ENCODE measurements at regions not wholly inside any gene's neighbourhood (a gene's known extent, or its start where the extent isn't known, plus 50 kb on each side); places are given as distances from the start of the nearest gene placed in this dataset.

GRCh38 chr14:37791384-37792036, 196.1 kb downstream of the TTC6 start:
- no peaks in the 10 kb centered on the region for H3K36me3 Mint-ChIP-seq
- peaks cover 0 to 1% of the 10 kb centered on the region in 2 donors for H3K27me3 Mint-ChIP-seq
- POLR2A ChIA-PET (ENCODE audit: partially characterized antibody) = no interaction called here
- Histone ChIP-seq H3K9me3 (ENCODE audit: control insufficient read depth in 1 of 2, low read length in 2 of 2) (no peaks in the 10 kb centered on the region), H3K27me3 (ENCODE audit: insufficient read depth, low read length) (no peaks in the 10 kb centered on the region), H3K4me3 (ENCODE audit: low read length in 2 of 2) (no peak overlapping the region), H3K27ac (ENCODE audit: low read depth, low read length) (no peak overlapping the region), H3K36me3 (ENCODE audit: insufficient read depth, low read length) (no peaks in the 10 kb centered on the region), H3K4me1 (ENCODE audit: insufficient read depth, low read length) (no peaks in the 10 kb centered on the region)
- no peak overlapping the region for H3K4me3 Mint-ChIP-seq
- CTCF ChIA-PET (ENCODE audit: partially characterized antibody) = no interaction called here
- intact Hi-C loops (cut with micrococcal nuclease) = no loop called here
- H3K4me1 Mint-ChIP-seq = no peaks in the 10 kb centered on the region
- H3K9me3 Mint-ChIP-seq = peaks cover 0 to 4% (median 0%) of the 10 kb centered on the region in 8 donors
- no peak overlapping the region for H3K27ac Mint-ChIP-seq
- DNase-seq = no peak

DNA sequence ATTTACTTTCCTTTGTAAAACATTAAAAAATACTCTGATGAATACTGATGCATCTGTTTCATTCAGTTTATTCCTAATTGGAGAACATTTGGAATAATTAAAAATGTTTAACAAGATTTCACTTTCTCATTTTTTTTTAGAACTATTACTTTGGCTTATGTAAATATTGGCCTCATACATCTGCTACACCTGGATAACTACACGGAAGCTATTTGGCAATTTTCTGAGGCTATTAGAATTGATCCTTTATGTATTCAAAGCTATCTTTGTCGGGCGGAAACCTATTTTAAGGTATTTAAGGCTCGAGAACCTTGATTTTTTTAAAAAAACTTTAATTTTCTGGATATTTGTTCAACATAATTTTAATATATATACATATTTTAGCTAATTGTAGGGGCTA, 196.7 kb downstream of the TTC6 start:
- Mint-ChIP-seq H3K9me3 (peaks cover 0 to 2% (median 0%) of the 10 kb centered on the region in 8 donors), H3K36me3 (no peaks in the 10 kb centered on the region), H3K27ac (no peak overlapping the region), H3K27me3 (peaks cover 0 to 3% of the 10 kb centered on the region in 2 donors), H3K4me3 (no peak overlapping the region), H3K4me1 (no peaks in the 10 kb centered on the region)
- no peak for DNase-seq
- intact Hi-C loops (cut with micrococcal nuclease) = no loop called here
- no peaks in the 10 kb centered on the region for H3K9me3 ChIP-seq (ENCODE audit: control insufficient read depth in 1 of 2, low read length in 2 of 2)
- H3K36me3 ChIP-seq (ENCODE audit: insufficient read depth, low read length) = no peaks in the 10 kb centered on the region
- no peaks in the 10 kb centered on the region for H3K4me1 ChIP-seq (ENCODE audit: insufficient read depth, low read length)
- H3K27ac ChIP-seq (ENCODE audit: low read depth, low read length) = no peak overlapping the region
- CTCF ChIA-PET (ENCODE audit: partially characterized antibody) = no interaction called here
- H3K4me3 ChIP-seq (ENCODE audit: low read length in 2 of 2) = no peak overlapping the region
- POLR2A ChIA-PET (ENCODE audit: partially characterized antibody) = no interaction called here
- no peaks in the 10 kb centered on the region for H3K27me3 ChIP-seq (ENCODE audit: insufficient read depth, low read length)

- H3K4me3 ChIP-seq (ENCODE audit: low read length in 2 of 2) = no peak overlapping the region
These were observed 201.4 kb downstream of the TTC6 start for GRCh38 chr14:37796703-37797416.

DNA sequence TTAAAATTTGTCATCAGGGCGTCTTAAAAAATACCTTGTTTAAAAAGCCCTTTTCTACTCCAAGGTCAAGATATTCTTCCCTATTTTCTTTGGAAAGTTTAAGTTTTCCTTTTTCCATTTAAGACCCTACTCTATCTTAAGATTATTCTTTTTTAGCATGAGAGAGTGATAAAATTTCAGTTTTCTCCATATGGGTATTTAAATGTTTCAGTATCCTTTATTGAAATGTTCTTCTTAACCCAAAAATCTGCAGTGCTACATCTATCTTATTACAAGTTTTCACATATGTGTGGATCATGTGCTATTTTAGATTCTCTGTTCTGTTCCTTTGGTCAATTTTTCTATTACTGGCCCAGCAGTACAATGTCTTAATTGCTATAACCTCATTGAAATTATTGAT, 202.2 kb downstream of the TTC6 start:
- no peaks in the 10 kb centered on the region for H3K36me3 ChIP-seq (ENCODE audit: insufficient read depth, low read length)
- Mint-ChIP-seq H3K27ac (no peak overlapping the region), H3K27me3 (peaks cover 0 to 3% of the 10 kb centered on the region in 2 donors), H3K4me1 (no peaks in the 10 kb centered on the region), H3K4me3 (no peak overlapping the region), H3K36me3 (no peaks in the 10 kb centered on the region), H3K9me3 (peaks cover 0 to 3% (median 0%) of the 10 kb centered on the region in 8 donors)
- H3K9me3 ChIP-seq (ENCODE audit: control insufficient read depth in 1 of 2, low read length in 2 of 2) = no peaks in the 10 kb centered on the region
- no peak overlapping the region for H3K4me3 ChIP-seq (ENCODE audit: low read length in 2 of 2)
- ChIA-PET POLR2A (ENCODE audit: partially characterized antibody) (no interaction called here), CTCF (ENCODE audit: partially characterized antibody) (no interaction called here)
- intact Hi-C loops (cut with micrococcal nuclease) = no loop called here
- H3K4me1 ChIP-seq (ENCODE audit: insufficient read depth, low read length) = no peaks in the 10 kb centered on the region
- H3K27ac ChIP-seq (ENCODE audit: low read depth, low read length) = no peak overlapping the region
- no peak for DNase-seq
- no peaks in the 10 kb centered on the region for H3K27me3 ChIP-seq (ENCODE audit: insufficient read depth, low read length)

More at GRCh38 chr14:37796703-37797416, 201.4 kb downstream of the TTC6 start:
- peaks cover 0 to 3% of the 10 kb centered on the region in 2 donors for H3K27me3 Mint-ChIP-seq
- no peaks in the 10 kb centered on the region for H3K4me1 Mint-ChIP-seq
- intact Hi-C loops (cut with micrococcal nuclease) = no loop called here
- POLR2A ChIA-PET (ENCODE audit: partially characterized antibody) = no interaction called here
- Histone ChIP-seq H3K27me3 (ENCODE audit: insufficient read depth, low read length) (no peaks in the 10 kb centered on the region), H3K9me3 (ENCODE audit: control insufficient read depth in 1 of 2, low read length in 2 of 2) (no peaks in the 10 kb centered on the region), H3K27ac (ENCODE audit: low read depth, low read length) (no peak overlapping the region), H3K4me1 (ENCODE audit: insufficient read depth, low read length) (no peaks in the 10 kb centered on the region), H3K36me3 (ENCODE audit: insufficient read depth, low read length) (no peaks in the 10 kb centered on the region)
- H3K36me3 Mint-ChIP-seq = no peaks in the 10 kb centered on the region
- H3K9me3 Mint-ChIP-seq = peaks cover 0 to 3% (median 0%) of the 10 kb centered on the region in 8 donors
- DNase-seq = no peak
- H3K4me3 Mint-ChIP-seq = no peak overlapping the region
- no peak overlapping the region for H3K27ac Mint-ChIP-seq
- CTCF ChIA-PET (ENCODE audit: partially characterized antibody) = no interaction called here

GRCh38 chr14:37807722-37808121, 212.3 kb downstream of the TTC6 start:
- Histone ChIP-seq H3K27me3 (ENCODE audit: insufficient read depth, low read length) (no peaks in the 10 kb centered on the region), H3K4me1 (ENCODE audit: insufficient read depth, low read length) (no peaks in the 10 kb centered on the region), H3K36me3 (ENCODE audit: insufficient read depth, low read length) (no peaks in the 10 kb centered on the region), H3K9me3 (ENCODE audit: control insufficient read depth in 1 of 2, low read length in 2 of 2) (no peaks in the 10 kb centered on the region), H3K4me3 (ENCODE audit: low read length in 2 of 2) (no peak overlapping the region), H3K27ac (ENCODE audit: low read depth, low read length) (no peak overlapping the region)
- Mint-ChIP-seq H3K9me3 (peaks cover 0 to 3% (median 0%) of the 10 kb centered on the region in 8 donors), H3K27ac (no peak overlapping the region), H3K36me3 (no peaks in the 10 kb centered on the region), H3K27me3 (peaks cover 0 to 3% of the 10 kb centered on the region in 2 donors), H3K4me3 (no peak overlapping the region), H3K4me1 (no peaks in the 10 kb centered on the region)
- POLR2A ChIA-PET (ENCODE audit: partially characterized antibody) = no interaction called here
- intact Hi-C loops (cut with micrococcal nuclease) = no loop called here
- DNase-seq = no peak
- CTCF ChIA-PET (ENCODE audit: partially characterized antibody) = no interaction called here

- Mint-ChIP-seq H3K27me3 (peaks cover 0 to 3% of the 10 kb centered on the region in 2 donors), H3K4me3 (no peak overlapping the region), H3K9me3 (peaks cover 0 to 3% (median 0%) of the 10 kb centered on the region in 8 donors), H3K4me1 (no peaks in the 10 kb centered on the region), H3K36me3 (no peaks in the 10 kb centered on the region), H3K27ac (no peak overlapping the region)
- no peaks in the 10 kb centered on the region for H3K4me1 ChIP-seq (ENCODE audit: insufficient read depth, low read length)
- H3K27me3 ChIP-seq (ENCODE audit: insufficient read depth, low read length) = no peaks in the 10 kb centered on the region
- H3K27ac ChIP-seq (ENCODE audit: low read depth, low read length) = no peak overlapping the region
- no peak overlapping the region for H3K4me3 ChIP-seq (ENCODE audit: low read length in 2 of 2)
- intact Hi-C loops (cut with micrococcal nuclease) = no loop called here
- ChIA-PET POLR2A (ENCODE audit: partially characterized antibody) (no interaction called here), CTCF (ENCODE audit: partially characterized antibody) (no interaction called here)
- H3K36me3 ChIP-seq (ENCODE audit: insufficient read depth, low read length) = no peaks in the 10 kb centered on the region
- no peaks in the 10 kb centered on the region for H3K9me3 ChIP-seq (ENCODE audit: control insufficient read depth in 1 of 2, low read length in 2 of 2)
- DNase-seq = no peak
These were observed 214.8 kb downstream of the TTC6 start for GRCh38 chr14:37810094-37810801.

- H3K27ac ChIP-seq (ENCODE audit: low read depth, low read length) = no peak overlapping the region
- no peaks in the 10 kb centered on the region for H3K36me3 ChIP-seq (ENCODE audit: insufficient read depth, low read length)
- Mint-ChIP-seq H3K27ac (no peak overlapping the region), H3K4me3 (no peak overlapping the region), H3K36me3 (no peaks in the 10 kb centered on the region), H3K4me1 (no peaks in the 10 kb centered on the region), H3K27me3 (peaks cover 2 to 9% of the 10 kb centered on the region in 2 donors), H3K9me3 (peaks cover 0 to 3% (median 0%) of the 10 kb centered on the region in 8 donors)
- no peak for DNase-seq
- intact Hi-C loops (cut with micrococcal nuclease) = no loop called here
- no peaks in the 10 kb centered on the region for H3K4me1 ChIP-seq (ENCODE audit: insufficient read depth, low read length)
- ChIA-PET CTCF (ENCODE audit: partially characterized antibody) (no interaction called here), POLR2A (ENCODE audit: partially characterized antibody) (no interaction called here)
- no peak overlapping the region for H3K4me3 ChIP-seq (ENCODE audit: low read length in 2 of 2)
- no peaks in the 10 kb centered on the region for H3K9me3 ChIP-seq (ENCODE audit: control insufficient read depth in 1 of 2, low read length in 2 of 2)
- H3K27me3 ChIP-seq (ENCODE audit: insufficient read depth, low read length) = no peaks in the 10 kb centered on the region
These were observed 218.3 kb downstream of the TTC6 start for GRCh38 chr14:37813732-37814131.

Measured in CD4-positive, alpha-beta memory T cell (primary cell).